COR-L47 (cell line): ENCODE measurements at regions not wholly inside any gene's neighbourhood (a gene's known extent, or its start where the extent isn't known, plus 50 kb on each side); places are given as distances from the start of the nearest gene placed in this dataset.
"Not testable (repeated sequence)": the region's sequence is repeated elsewhere in the genome, so short reads cannot be mapped to it uniquely, and the experiment has no call there.

Source experiments
- DNase-seq: peaks from one replicate; lab custom pipeline; 2025; lab: John Stamatoyannopoulos, UW

- DNase-seq = no peak
Observed at GRCh38 chr12:111248236-111249017, 120.5 kb downstream of the PHETA1 start.

DNA sequence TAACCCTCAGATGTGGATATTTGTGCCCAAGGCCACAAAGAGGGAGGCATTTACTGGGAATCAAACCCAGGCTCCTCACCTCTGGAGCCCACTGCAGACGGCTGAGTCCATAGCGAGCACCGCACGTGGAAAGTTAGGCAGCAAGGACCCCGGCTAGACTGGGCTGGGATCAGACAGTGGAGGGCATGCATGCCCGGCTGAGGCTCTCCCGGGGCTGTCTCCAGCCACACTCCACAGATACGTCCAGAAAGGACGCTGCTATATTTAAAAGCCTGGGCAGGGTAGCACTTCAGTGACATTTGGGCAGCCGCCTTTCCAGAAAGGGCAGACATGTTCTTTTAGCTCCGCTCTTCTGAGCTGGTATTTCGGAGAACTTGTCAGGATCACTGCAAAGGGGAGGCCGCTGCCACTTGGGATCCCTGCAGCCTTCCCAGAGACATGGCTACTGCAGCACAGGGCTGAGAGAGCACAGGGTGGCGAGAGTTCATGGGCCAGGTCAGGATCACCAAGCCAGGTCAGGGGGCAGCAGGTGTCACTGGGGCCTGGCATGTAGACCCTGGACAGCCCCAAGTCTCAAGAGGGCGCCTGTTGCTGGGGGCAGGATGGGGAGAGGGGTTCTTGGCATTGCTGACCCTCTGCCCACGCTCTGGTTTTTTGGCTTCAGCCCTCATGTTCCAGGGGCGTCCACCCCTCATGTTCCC is 121.7 kb downstream of the PHETA1 start:
- no peak for DNase-seq

DNA sequence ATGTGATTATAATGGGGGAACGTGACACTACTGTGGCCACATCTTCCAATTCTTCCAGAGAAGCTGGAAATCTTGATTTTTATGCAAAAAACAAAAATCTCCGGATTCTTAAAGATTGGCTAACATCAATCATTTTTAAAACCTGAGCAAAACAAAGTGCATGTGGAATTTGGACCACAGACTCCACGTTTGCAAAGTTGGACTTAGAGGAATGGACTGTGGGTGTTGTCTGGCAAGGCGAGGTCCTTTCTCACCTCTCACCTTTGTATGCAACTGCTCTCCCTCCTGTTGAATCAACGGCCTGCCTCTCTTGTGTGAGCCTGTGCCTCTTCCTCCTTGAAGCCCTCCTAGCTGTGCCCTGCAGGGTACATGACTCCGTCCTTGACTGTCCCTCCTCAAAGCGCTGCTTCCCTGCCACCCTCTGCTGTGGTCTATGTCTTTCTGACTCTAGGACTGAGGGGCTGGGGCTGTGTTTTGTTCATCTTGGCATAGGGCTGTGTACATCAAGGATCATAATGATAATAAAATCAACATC is 122.4 kb downstream of the PHETA1 start:
- DNase-seq = no peak

DNA sequence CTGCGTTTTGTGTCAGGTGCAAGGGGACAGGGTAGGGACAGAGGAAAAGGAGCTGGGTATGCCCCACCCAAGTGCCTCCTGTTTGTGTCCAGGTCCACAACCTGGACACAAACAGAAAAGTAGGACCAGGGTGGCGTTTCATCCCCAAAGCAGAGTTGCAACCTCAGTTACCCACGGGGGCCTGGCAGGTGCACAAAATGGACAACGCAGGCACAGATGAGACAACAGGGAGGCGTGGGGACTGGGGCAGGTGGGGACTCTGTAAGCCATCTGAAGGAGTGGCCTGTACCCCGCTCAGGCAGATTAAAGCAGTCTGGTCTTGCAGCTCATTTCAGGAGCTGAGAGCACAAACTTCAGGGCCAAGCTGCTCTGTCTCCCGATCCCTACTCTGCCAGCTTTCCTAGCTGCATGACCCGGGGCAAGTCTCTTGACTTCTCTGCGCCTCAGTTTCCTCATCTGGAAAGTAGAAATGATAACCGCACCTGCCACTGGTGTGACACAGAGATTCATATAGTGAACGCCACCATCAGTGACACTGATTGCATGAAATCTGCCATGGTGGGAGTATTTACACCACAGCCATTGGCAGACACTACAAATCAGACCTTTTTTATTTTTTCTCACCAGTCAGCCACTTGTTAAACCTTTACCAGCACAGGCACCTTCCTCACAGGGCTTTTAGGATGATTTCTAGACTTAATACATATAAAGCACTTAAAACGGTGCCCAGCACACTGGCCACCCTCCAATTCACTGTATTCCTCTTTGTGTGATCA is 123.0 kb downstream of the PHETA1 start:
- no peak for DNase-seq

GRCh38 chr12:111244673-111245072 is 124.2 kb downstream of the PHETA1 start:
- DNase-seq = no peak

GRCh38 chr12:111242817-111243216 is 126.1 kb downstream of the PHETA1 start:
- DNase-seq = not testable (repeated sequence)

DNA sequence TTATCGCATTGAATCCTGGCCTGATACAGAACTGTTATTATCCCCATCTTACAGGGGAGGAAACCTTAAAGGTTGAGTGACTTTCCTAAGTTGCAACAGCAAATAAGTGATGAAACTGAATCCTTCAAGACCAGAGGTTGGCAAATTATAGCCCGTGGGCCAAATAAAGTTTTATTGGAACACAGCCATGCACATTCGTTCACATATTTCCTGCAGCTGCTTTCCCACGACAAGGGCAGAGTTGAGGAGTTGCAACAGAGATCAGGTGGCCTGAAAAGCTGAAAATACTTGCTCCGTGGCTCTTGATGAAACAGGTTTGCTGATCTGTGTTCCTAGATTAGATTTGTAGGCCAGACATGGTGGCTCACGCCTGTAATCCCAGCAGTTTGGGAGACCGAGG is 126.7 kb downstream of the PHETA1 start:
- no peak for DNase-seq

DNA sequence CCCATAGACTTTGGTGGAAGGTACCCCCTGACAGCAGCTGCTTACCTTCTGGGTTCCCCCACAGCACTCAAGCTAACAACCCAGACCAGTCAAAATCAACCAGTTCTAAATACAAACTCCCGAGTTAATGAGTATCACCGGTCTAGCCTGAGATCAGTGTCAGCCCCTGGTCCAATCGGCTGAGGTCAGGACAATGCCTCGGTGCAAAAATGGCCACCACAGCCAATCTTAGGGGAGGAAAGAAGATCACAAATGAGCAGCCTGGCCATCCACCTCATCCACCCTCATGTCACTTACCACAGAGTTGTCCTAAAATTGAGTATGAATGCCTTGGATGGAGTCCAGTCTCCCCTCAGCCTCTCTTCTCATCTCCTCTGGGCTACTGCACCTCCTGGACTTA is 128.5 kb downstream of the PHETA1 start:
- no peak for DNase-seq

- DNase-seq = no peak
Observed at GRCh38 chr12:111239235-111239634, 129.7 kb downstream of the PHETA1 start.

GRCh38 chr12:111238075-111238734 is 130.7 kb downstream of the PHETA1 start:
- DNase-seq = peak; percentile 51

DNA sequence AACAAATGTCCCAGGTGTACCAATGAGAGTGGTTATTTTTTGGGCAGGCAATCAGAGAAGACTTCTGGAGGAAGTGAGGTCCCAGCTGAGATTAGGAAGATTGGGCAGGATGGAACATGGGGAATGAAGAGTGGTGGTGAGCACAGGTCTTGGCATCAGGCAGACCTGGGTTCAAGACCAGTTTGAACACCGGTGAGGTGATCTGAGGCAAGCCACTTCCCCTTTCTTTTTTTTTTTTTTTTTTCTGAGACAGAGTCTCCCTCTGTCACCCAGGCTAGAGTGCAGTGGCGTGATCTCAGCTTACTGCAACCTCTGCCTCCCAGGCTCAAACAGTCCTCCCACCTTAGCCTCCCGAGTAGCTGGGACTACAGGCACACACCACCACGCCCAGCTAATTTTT is 134.4 kb downstream of the PHETA1 start:
- not testable (repeated sequence) for DNase-seq

- DNase-seq = no peak
Observed at GRCh38 chr12:111233786-111234185, 135.1 kb downstream of the PHETA1 start.

GRCh38 chr12:111230649-111231048 is 138.2 kb downstream of the PHETA1 start:
- DNase-seq = no peak

- no peak for DNase-seq
Observed at GRCh38 chr12:111228916-111229666, 139.8 kb downstream of the PHETA1 start.

DNA sequence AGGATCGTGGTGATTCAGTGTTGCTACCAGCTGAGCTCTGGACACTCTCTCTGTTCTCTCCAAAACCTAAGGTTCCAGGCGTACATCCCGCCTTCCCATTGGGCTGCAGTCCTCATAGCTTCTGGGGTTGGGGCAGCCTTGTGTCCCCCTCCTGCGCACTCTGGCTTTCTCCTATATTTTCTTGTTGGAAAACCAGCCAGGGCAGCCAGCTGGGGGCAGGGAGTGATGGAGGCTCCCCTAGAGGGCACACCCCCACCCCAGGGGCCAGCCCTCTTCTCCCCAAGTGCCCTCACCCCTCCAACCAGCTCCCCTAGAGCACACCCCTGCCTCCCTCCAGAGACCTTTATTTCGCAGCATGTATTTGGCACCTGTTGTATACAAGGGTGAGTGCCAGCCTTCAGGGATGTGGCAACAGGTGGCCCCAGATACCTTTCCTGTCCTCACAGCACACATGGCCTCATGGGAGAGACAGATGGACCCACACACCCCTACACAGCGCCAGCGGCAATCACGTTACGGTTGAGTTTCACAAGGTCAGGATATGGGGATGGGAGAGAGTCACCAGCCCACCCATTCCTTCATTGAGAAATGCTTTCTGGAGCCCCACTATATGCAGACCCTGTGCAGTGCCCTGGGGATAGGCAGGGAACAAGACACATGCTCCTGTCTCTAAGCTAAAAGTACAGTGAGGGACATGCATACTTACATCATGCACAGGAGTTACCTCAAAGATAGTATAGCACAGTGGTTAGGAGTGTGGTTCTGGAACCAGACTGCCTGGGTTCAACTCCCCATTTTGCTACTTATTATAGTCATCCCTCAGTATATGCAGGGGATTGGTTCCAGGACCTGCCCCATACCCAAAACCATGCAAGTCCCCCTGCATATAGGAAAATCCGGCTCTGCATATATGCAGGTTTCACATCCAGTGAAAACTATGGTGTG is 141.1 kb downstream of the PHETA1 start:
- DNase-seq = no peak

GRCh38 chr12:111226680-111227079 is 142.2 kb downstream of the PHETA1 start:
- DNase-seq = no peak

- DNase-seq = no peak
Observed at GRCh38 chr12:111225307-111225706, 143.6 kb downstream of the PHETA1 start.

DNA sequence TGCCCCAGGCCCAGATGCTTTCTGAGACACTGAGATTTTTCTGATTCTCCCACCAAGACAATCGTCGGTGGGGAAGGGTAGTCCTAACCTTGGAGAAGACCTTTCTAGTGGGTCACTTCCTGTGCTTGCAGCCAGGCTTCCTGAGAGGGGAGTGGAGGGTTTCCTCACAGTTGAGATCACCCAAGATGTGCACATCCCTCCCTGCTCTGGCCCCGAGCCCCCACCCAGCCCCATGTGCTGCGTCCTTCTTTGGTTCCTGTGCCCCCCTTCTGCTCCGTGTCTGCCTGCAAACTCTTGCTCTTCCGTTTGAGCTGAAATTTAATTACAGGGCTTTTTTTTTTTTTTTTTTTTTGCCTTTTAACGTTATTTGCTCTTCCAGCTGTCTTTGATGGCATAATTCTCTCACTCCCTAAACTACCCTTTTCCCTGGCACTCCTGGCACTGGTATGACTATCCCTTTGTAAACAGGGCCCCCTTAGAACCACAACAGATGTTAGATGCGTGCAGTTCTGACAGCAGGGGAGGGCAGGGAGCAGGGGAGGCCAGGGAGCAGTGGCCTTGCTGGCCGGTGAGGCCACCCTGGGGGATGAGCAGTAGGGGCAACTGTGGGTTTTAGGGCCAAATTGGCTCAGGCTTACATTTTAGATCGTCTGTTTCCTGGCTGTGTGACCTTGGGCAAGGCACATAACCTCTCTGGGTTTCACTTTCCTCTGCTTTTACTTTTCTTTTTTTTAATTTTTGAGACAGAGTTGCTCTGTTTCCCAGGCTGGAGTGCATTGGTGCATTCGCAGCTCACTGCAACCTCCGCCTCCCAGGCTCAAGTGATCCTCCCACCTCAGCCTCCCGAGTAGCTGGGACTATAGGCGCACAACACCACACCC is 144.5 kb downstream of the PHETA1 start:
- no peak for DNase-seq

- no peak for DNase-seq
Observed at GRCh38 chr12:111222523-111222922, 146.4 kb downstream of the PHETA1 start.
